HG02571 (cell line): ENCODE measurements at regions not wholly inside any gene's neighbourhood (a gene's known extent, or its start where the extent isn't known, plus 50 kb on each side); places are given as distances from the start of the nearest gene placed in this dataset.

Experiments
- ATAC-seq: cut with Tn5 transposase; IDR thresholded peaks from one replicate; pipeline ENCODE4 v1.9.1; 2021; ENCODE audit warnings: mild to moderate bottlenecking, moderate library complexity; ENCODE audit not compliant: unreplicated experiment

DNA sequence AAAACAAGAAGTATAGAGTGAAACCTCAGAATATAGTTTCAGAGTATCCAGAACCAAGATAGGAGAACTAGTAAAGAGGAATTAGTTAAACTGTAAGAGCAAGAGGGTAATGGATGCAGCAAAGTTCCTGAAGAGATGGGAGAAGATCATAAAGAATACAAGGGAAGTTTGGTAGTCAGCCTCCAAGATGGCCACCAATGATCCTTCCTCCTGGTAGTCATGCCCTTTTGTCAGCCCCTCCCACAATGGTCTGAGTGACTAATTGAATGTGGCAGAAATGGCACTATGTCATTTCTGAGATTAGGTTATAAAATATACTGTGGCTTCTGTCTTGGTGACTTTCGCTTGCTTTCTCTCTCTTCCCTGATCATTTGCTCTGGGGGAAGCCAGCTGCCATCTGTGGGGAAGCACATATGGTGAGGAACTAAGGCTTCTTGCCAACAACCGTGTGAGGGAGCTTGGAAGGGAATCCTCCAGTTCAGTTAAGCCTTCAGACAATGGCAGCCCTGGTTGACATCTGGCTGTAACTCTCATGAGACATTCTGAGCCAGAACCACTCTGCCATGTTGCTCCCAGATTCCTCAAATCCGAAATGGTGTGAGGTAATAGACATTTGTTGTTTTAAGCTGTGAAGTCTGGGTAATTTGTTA, 55.3 kb upstream of the AMN1 start:
- ATAC-seq, result no peak

DNA sequence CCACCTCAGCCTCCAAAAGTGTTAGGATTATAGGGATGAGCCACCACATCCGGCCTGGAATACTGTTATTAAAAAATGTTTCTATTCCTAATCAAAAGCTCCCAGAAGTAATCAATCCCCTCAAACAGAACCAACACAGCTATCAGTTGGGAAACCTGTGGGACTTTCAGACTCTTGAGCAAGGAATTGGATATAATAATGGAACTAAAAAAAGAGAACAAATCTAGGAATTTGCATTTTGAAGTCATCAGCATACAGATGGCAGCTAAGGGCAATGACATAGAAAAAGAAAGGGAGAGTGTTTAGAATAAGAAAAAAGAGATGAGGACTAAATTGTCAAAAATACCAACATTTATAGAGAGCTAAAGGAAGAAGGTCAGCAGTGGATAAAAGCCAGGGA, 54.7 kb upstream of the AMN1 start:
- no peak for ATAC-seq

DNA sequence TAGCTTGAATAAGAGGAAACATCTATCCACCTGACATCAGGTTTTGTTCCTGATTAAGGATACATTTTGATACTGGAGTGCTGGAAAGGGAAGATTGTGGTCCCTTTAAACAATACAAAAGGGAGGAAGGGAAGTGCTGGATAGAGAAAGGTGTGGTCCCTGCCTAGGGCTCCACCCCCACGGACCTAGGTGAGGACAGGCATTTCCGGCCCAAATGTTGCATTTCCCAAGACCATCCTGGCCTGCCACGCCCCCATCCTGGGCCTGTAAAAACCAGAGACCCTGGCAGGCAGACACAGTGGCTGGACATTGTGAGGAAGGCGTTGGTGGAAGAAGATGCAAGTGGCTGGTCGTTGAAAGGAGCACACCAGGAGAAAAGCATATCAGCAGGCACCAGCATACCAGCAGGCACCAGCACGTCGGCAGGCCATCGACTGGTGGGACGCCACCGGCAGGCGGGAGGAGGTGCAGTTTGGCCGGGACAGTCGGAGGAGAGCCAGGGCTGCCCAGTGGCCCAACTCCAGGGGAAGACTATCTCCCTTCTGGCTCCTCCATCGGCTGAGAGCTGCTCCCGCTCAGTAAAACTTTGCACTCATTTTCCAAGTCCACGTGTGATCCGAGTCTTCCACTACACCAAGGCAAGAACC, 53.2 kb upstream of the AMN1 start:
- no peak for ATAC-seq

DNA sequence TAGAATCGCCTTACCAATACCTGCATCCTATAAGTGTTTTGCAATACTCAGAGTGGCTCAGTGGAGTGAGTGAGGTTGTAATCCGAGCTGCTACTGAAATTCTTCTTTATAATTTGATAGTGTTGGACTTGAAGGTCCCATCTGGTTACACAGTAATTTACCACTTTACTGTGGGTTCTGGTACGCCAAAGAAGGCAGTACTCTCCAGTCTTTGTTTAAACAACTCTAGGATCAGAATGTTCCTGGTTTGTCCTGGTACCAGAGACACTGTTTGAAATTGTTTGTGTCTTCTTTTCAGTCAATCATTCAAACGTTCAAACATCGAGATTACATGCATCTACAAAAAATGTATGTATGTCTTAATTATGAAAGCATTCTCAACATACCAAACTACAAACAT, 51.3 kb upstream of the AMN1 start:
- no peak for ATAC-seq

DNA sequence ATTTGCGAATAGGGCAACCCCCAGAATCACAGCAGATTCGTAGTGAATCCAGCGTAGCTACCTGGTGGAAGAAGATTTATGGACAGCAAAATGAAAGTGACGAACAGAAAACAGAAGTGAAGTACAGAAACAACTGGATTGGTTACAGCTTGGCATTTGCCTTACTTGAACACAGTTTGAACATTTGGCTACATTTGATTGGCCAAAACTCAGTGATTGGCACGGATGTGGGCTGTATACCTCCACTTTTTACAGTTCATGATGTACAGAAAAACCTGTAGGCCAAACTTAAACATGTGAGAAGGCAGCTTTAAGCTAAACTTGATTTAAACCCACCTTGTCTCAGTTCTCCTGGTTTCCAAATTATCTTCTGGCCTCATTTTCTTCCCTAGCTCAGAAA, 49.9 kb upstream of the AMN1 start:
- no peak for ATAC-seq
